Panc1 (cell line): ENCODE measurements at regions not wholly inside any gene's neighbourhood (a gene's known extent, or its start where the extent isn't known, plus 50 kb on each side); places are given as distances from the start of the nearest gene placed in this dataset.

Experiments
- ATAC-seq: fragments of 200-7000 bp; cut with Tn5 transposase; 2 replicates; pipeline ENCODE4 v1.9.1; 2020; ENCODE audit warnings: mild to moderate bottlenecking, moderate library complexity
- BruUV-seq: library from RNA; stranded (reverse); fragments of 400-500 nt; replicated peaks from 2 replicates; lab custom pipeline; 2021; lab: Mats Ljungman, UMichigan
- CTCF ChIA-PET: fragments of 300-600 bp; sonication (Branson Sonifier 250); formaldehyde crosslinking; loops from one replicate; lab custom pipeline; 2022; ENCODE audit warnings: antibody characterized with exemption; lab: Charles Lee
- POLR2A ChIA-PET: fragments of 300-600 bp; sonication (Branson Sonifier 250); formaldehyde crosslinking; loops from one replicate; lab custom pipeline; 2022; ENCODE audit warnings: antibody characterized with exemption; lab: Charles Lee
- DNase-seq: peaks from one replicate; pipeline ENCODE4 v3.0.0-alpha.2; 2010; ENCODE audit warnings: low read depth, low spot score
- H3K27ac ChIP-seq: 2 replicates; pipeline ENCODE4 v1.5.1; 2011; ENCODE audit warnings: mild to moderate bottlenecking, low read length, inconsistent platforms
- H3K27me3 ChIP-seq: fragments of 200-500 bp; sonication (Bioruptor generic); 2 replicates; pipeline ENCODE4 v1.6.0; 2014; ENCODE audit warnings: low read length, inconsistent platforms; ENCODE audit not compliant: control insufficient read depth, insufficient read depth
- H3K36me3 ChIP-seq: fragments of 200-500 bp; sonication (Bioruptor generic); 2 replicates; pipeline ENCODE4 v1.5.1; 2014; ENCODE audit warnings: inconsistent platforms, mild to moderate bottlenecking, low read length, moderate library complexity; ENCODE audit not compliant: control insufficient read depth, insufficient read depth
- H3K4me1 ChIP-seq: 2 replicates; pipeline ENCODE4 v1.5.1; 2011; ENCODE audit warnings: inconsistent platforms, mild to moderate bottlenecking, low read length, moderate library complexity; ENCODE audit not compliant: control insufficient read depth, insufficient read depth
- H3K4me3 ChIP-seq, 2 experiments: 2 replicates each; pipeline ENCODE4 v1.5.1; 2011 to 2012; ENCODE audit warnings: low read depth in 2 of 2, low read length in 2 of 2, mild to moderate bottlenecking in 2 of 2, inconsistent platforms in 1 of 2, moderate library complexity in 1 of 2
- H3K9me3 ChIP-seq: fragments of 200-500 bp; sonication (Bioruptor generic); 2 replicates; pipeline ENCODE4 v1.5.1; 2014; ENCODE audit warnings: low read depth, mild to moderate bottlenecking, inconsistent platforms, low read length, moderate library complexity; ENCODE audit not compliant: control insufficient read depth, insufficient read depth
- CTCF ChIP-seq: fragments of 450-650 bp; IDR thresholded peaks from 2 replicates; pipeline ENCODE4 v1.5.1; 2017; ENCODE audit warnings: mild to moderate bottlenecking
- POLR2AphosphoS5 ChIP-seq: IDR thresholded peaks from 2 replicates; pipeline ENCODE4 v1.6.1; 2012; ENCODE audit warnings: mild to moderate bottlenecking, low read depth, low read length, moderate library complexity
- SIN3A ChIP-seq: IDR thresholded peaks from 2 replicates; pipeline ENCODE4 v1.6.1; 2012; ENCODE audit warnings: low read depth, mild to moderate bottlenecking, low read length, moderate library complexity, borderline replicate concordance; ENCODE audit not compliant: insufficient read depth
- TCF7L2 ChIP-seq: IDR thresholded peaks from 2 replicates; pipeline ENCODE4 v1.6.1; 2011; ENCODE audit warnings: mild to moderate bottlenecking, low read depth, low read length, inconsistent platforms
- in situ Hi-C: cut with HindIII; loops from 2 replicates; pipeline ENCODE4 v1.10.0; 2016; ENCODE audit warnings: low sequenced_read_pairs, low pct_unique_long_range_greater_than_20kb
- intact Hi-C: fragments of 100-400 bp; cut with micrococcal nuclease; formaldehyde crosslinking; loops from one replicate; pipeline ENCODE4 v1.10.0; 2022; ENCODE audit not compliant: unreplicated experiment
- TF ChIP-seq, protein P1 (sequence below), 2 experiments: IDR thresholded peaks; 2 replicates each; pipeline ENCODE4 v1.6.1; 2011 to 2012; ENCODE audit warnings: low read depth in 2 of 2, control low read depth in 1 of 2, low read length in 1 of 2, mild to moderate bottlenecking in 1 of 2, moderate library complexity in 1 of 2; ENCODE audit not compliant: insufficient read depth in 1 of 2

- no peaks in the 10 kb centered on the region for H3K27me3 ChIP-seq
- intact Hi-C loops, result no loop called here
- H3K4me1 ChIP-seq, result no peaks in the 10 kb centered on the region
- no peak overlapping the region for H3K4me3 ChIP-seq
- DNase-seq (no peak), ATAC-seq (no peak)
- BruUV-seq, result no TSS peak
- in situ Hi-C loops, result no loop called here
- H3K27ac ChIP-seq, result no peak overlapping the region
- H3K36me3 ChIP-seq, result no peaks in the 10 kb centered on the region
- CTCF ChIA-PET, result no interaction called here
- no peaks in the 10 kb centered on the region for H3K9me3 ChIP-seq
- POLR2A ChIA-PET, result no interaction called here
- TF ChIP-seq SIN3A (no peak), POLR2AphosphoS5 (no peak), TCF7L2 (no peak), CTCF (no peak)
- TF ChIP-seq, protein P1, sequence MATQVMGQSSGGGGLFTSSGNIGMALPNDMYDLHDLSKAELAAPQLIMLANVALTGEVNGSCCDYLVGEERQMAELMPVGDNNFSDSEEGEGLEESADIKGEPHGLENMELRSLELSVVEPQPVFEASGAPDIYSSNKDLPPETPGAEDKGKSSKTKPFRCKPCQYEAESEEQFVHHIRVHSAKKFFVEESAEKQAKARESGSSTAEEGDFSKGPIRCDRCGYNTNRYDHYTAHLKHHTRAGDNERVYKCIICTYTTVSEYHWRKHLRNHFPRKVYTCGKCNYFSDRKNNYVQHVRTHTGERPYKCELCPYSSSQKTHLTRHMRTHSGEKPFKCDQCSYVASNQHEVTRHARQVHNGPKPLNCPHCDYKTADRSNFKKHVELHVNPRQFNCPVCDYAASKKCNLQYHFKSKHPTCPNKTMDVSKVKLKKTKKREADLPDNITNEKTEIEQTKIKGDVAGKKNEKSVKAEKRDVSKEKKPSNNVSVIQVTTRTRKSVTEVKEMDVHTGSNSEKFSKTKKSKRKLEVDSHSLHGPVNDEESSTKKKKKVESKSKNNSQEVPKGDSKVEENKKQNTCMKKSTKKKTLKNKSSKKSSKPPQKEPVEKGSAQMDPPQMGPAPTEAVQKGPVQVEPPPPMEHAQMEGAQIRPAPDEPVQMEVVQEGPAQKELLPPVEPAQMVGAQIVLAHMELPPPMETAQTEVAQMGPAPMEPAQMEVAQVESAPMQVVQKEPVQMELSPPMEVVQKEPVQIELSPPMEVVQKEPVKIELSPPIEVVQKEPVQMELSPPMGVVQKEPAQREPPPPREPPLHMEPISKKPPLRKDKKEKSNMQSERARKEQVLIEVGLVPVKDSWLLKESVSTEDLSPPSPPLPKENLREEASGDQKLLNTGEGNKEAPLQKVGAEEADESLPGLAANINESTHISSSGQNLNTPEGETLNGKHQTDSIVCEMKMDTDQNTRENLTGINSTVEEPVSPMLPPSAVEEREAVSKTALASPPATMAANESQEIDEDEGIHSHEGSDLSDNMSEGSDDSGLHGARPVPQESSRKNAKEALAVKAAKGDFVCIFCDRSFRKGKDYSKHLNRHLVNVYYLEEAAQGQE (IDR thresholded peaks at IDR 0.05; ENCODE audit: insufficient read depth in 1 of 2, low read depth in 2 of 2, low read length in 1 of 2), result no peak
Observed at GRCh38 chr3:31341130-31341529, 191.6 kb upstream of the STT3B start.

DNA sequence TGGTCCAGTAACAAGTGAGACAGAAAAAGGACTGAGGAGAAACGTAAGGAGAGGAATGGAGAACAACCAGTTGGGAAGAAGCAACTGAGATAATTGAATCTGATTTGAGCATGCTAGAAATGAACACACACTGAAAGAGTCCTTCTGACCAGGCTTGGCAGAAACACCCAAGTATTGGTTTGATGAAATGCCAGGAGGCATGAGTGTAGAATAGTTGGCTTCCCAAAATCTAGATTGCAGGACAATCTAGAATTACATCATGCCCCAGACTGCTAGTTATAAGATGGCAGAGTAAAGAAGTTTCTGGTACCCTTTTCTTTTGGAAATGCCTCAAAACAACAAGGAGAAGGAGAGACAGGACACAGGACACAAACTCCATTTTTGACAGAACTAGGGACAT, 189.7 kb upstream of the STT3B start:
- in situ Hi-C loops (no loop called here), intact Hi-C loops (no loop called here)
- H3K4me1 ChIP-seq, result no peaks in the 10 kb centered on the region
- ATAC-seq, result no peak
- no TSS peak for BruUV-seq
- no peaks in the 10 kb centered on the region for H3K9me3 ChIP-seq
- TF ChIP-seq SIN3A (no peak), CTCF (no peak), POLR2AphosphoS5 (no peak), TCF7L2 (no peak)
- TF ChIP-seq, protein P1 (IDR thresholded peaks at IDR 0.05; ENCODE audit: insufficient read depth in 1 of 2, low read depth in 2 of 2, low read length in 1 of 2), result no peak
- H3K27me3 ChIP-seq, result no peaks in the 10 kb centered on the region
- H3K27ac ChIP-seq, result no peak overlapping the region
- ChIA-PET CTCF (no interaction called here), POLR2A (no interaction called here)
- no peak overlapping the region for H3K4me3 ChIP-seq
- H3K36me3 ChIP-seq, result no peaks in the 10 kb centered on the region
- no peak for DNase-seq
